ENCODE measurements at regions not wholly inside any gene's neighbourhood (a gene's known extent, or its start where the extent isn't known, plus 50 kb on each side); places are given as distances from the start of the nearest gene placed in this dataset.

GRCh38 chr6:167685654-167686053, 141.1 kb upstream of the AFDN start:
- no peak overlapping the region for H3K27ac Mint-ChIP-seq
- no peak overlapping the region for H3K4me3 Mint-ChIP-seq
- no peaks in the 10 kb centered on the region for H3K9me3 Mint-ChIP-seq
- DNase-seq (ENCODE audit: low spot score in 2 of 2, unreplicated experiment in 2 of 2), result no peak
- H3K4me1 Mint-ChIP-seq, result peaks cover 1% of the 10 kb centered on the region
- H3K27me3 Mint-ChIP-seq (ENCODE audit: low read depth), result peaks cover 24% of the 10 kb centered on the region
- TF ChIP-seq CTCF (IDR thresholded peaks at IDR 0.05; ENCODE audit: unreplicated experiment), result no peak
- H3K36me3 Mint-ChIP-seq, result no peaks in the 10 kb centered on the region

- Mint-ChIP-seq H3K4me3 (no peak overlapping the region), H3K4me1 (peaks cover 7% of the 10 kb centered on the region), H3K36me3 (no peaks in the 10 kb centered on the region), H3K27ac (no peak overlapping the region), H3K9me3 (no peaks in the 10 kb centered on the region), H3K27me3 (ENCODE audit: low read depth) (peaks cover 21% of the 10 kb centered on the region)
- no peak for DNase-seq (ENCODE audit: low spot score in 2 of 2, unreplicated experiment in 2 of 2)
- no peak for TF ChIP-seq CTCF (IDR thresholded peaks at IDR 0.05; ENCODE audit: unreplicated experiment)
These were observed 140.4 kb upstream of the AFDN start for GRCh38 chr6:167686204-167686893.

DNA sequence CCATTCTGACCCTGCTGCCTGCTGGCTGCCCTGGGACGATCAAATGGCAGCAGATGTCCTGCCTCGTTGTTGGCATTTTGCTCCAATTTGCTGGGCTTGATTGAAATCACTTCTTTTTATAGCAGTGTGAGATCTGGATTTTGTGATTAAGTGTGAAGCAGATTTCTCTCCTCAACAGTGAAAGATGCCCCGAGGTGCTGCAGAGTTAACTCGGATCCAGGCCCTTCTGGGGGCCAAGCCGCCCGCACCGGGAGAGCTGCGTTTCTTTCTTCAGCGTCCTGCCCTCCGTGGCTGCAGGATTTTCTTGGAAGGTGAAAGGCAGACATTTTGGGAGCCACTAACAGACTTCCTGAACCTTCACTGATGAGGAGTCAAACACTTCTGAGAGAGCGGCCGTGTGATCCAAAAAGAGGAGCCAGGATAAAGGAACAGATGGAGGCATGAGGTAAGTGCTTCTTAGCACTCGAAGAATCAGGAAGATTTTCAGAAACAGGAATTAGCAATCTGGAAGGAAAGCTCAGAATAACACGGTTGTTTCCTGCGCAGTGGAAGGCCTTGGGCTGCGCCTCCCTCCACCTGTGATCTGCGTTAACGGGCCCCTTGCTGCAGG, 139.5 kb upstream of the AFDN start:
- Mint-ChIP-seq H3K4me1 (peaks cover 15% of the 10 kb centered on the region), H3K9me3 (no peaks in the 10 kb centered on the region), H3K27me3 (ENCODE audit: low read depth) (peaks cover 16% of the 10 kb centered on the region), H3K27ac (no peak overlapping the region), H3K4me3 (no peak overlapping the region), H3K36me3 (no peaks in the 10 kb centered on the region)
- TF ChIP-seq CTCF (IDR thresholded peaks at IDR 0.05; ENCODE audit: unreplicated experiment), result no peak
- DNase-seq (ENCODE audit: low spot score in 2 of 2, unreplicated experiment in 2 of 2), result no peak

DNA sequence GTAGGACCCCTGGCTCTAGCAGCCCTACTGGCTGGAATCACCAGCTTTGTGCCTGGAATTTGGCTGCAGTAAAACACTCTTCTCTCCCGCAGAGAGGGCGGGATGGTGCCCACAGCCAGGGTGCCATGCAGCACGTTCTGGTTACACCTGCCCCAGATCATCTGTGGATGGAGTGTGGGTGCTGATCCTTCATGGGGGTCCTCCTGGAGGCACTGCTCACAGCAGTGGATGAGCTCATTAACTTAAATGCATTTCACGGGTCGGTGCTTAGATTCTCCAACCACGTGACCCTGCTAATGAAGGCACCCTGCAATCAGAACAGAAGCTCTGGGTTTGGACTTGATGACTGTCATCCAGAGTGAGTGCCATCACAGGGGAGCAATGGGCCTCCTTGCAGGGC, 138.6 kb upstream of the AFDN start:
- Mint-ChIP-seq H3K4me3 (no peak overlapping the region), H3K36me3 (no peaks in the 10 kb centered on the region), H3K27ac (no peak overlapping the region), H3K27me3 (ENCODE audit: low read depth) (peaks cover 15% of the 10 kb centered on the region), H3K9me3 (no peaks in the 10 kb centered on the region), H3K4me1 (peaks cover 15% of the 10 kb centered on the region)
- DNase-seq (ENCODE audit: low spot score in 2 of 2, unreplicated experiment in 2 of 2), result no peak
- no peak for TF ChIP-seq CTCF (IDR thresholded peaks at IDR 0.05; ENCODE audit: unreplicated experiment)

DNA sequence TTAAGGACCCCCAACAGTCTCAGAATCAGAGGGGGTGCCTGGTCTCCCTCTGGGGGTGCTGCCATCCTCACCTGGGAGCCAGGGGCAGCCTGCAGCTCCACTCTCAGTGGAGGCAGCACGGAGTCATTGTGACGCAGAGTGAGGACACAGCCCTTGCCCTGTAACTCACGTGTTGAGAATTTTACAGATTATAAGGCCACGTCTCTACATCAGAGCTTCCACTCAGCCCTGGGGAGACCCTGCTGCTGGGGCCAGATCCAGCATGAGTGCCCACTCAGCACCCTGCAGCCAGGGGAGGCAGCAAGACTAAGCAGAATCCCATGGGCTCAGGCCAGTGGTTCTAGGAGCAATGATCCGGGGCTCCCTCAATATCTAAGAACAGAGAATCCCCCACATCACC, 137.4 kb upstream of the AFDN start:
- Mint-ChIP-seq H3K27ac (no peak overlapping the region), H3K4me1 (peaks cover 15% of the 10 kb centered on the region), H3K9me3 (no peaks in the 10 kb centered on the region), H3K4me3 (no peak overlapping the region), H3K27me3 (ENCODE audit: low read depth) (peaks cover 12% of the 10 kb centered on the region), H3K36me3 (no peaks in the 10 kb centered on the region)
- no peak for TF ChIP-seq CTCF (IDR thresholded peaks at IDR 0.05; ENCODE audit: unreplicated experiment)
- DNase-seq (ENCODE audit: low spot score in 2 of 2, unreplicated experiment in 2 of 2), result no peak
